Right lobe of liver (tissue), 6 donors: ENCODE measurements at regions not wholly inside any gene's neighbourhood (a gene's known extent, or its start where the extent isn't known, plus 50 kb on each side); places are given as distances from the start of the nearest gene placed in this dataset.

Experiments
- ATAC-seq, 4 donors: fragments of 200-7000 bp; cut with Tn5 transposase; one replicate each; pipeline ENCODE4 v1.9.1; 2020; ENCODE audit warnings: mild to moderate bottlenecking in 4 of 4, moderate library complexity in 4 of 4
- DNase-seq, 3 donors: peaks; one replicate each; pipeline ENCODE4 v3.0.0-alpha.2; 2020
- H3K27ac ChIP-seq, 3 donors: fragments of 200-600 bp; one replicate each; pipeline ENCODE4 v1.8.0; 2022
- H3K27me3 ChIP-seq, 2 donors: fragments of 200-600 bp; one replicate each; pipeline ENCODE4 v1.8.0; 2022
- H3K36me3 ChIP-seq, 4 donors: fragments of 200-600 bp; sonication (generic) in 1 of 4; one replicate each; pipeline versions ENCODE4 v1.5.1 to v1.8.0; 2017 to 2022; ENCODE audit warnings: control low read depth in 1 of 4
- H3K4me1 ChIP-seq, 4 donors: fragments of 200-600 bp; sonication (generic) in 1 of 4; one replicate each; pipeline versions ENCODE4 v1.5.1 to v1.8.0; 2017 to 2022; ENCODE audit warnings: control low read depth in 1 of 4
- H3K4me3 ChIP-seq, 3 donors: fragments of 200-600 bp; one replicate each; pipeline ENCODE4 v1.8.0; 2022
- H3K9me3 ChIP-seq, 4 donors: fragments of 200-600 bp; sonication (generic) in 1 of 4; one replicate each; pipeline versions ENCODE4 v1.5.1 to v1.8.0; 2017 to 2022; ENCODE audit warnings: control low read depth in 1 of 4
- CTCF ChIP-seq, 4 donors: fragments of 200-600 bp in 3 of 4; fragments of 450-650 bp in 1 of 4; IDR thresholded peaks; one replicate each; pipeline versions ENCODE4 v1.5.1 to v1.8.0; 2016 to 2022; ENCODE audit warnings: antibody characterized with exemption in 4 of 4, mild to moderate bottlenecking in 2 of 4
- POLR2A ChIP-seq: fragments of 450-650 bp; IDR thresholded peaks from one replicate; pipeline ENCODE4 v1.6.1; 2017; ENCODE audit warnings: antibody characterized with exemption, mild to moderate bottlenecking
- WGBS: methylation state at CpG from one replicate; pipeline ENCODE4 v1.1.6; 2018; ENCODE audit warnings: low coverage, low lambda C conversion rate; ENCODE audit not compliant: insufficient coverage; ENCODE audit errors: missing lambda C conversion rate; 5-methylcytosine and 5-hydroxymethylcytosine counted together
- intact Hi-C, 2 donors: fragments of 100-400 bp; cut with DNase I; formaldehyde crosslinking; loops; one replicate each; pipeline versions ENCODE4 v1.11.2 to v1.14.1; 2022
- donor health status: DM: no; HTN: yes; CAD: no.
- donor health status: DM: no; HTN: no; CAD: no.
- donor health status: DM: no; HTN: no; CAD: no.
- donor health status: DM: no; HTN: yes; CAD: no.
- donor health status: DM: no; HTN: yes; CAD: no.

- no peak for TF ChIP-seq POLR2A
- no peak for TF ChIP-seq CTCF (IDR thresholded peaks at IDR 0.05)
- ATAC-seq (no peak), DNase-seq (no peak)
- H3K4me3 ChIP-seq, result no peak overlapping the region
- intact Hi-C loops, result no loop called here
- no peaks in the 10 kb centered on the region for H3K4me1 ChIP-seq
- H3K9me3 ChIP-seq, result no peaks in the 10 kb centered on the region
- H3K27ac ChIP-seq, result no peak overlapping the region
- no peaks in the 10 kb centered on the region for H3K36me3 ChIP-seq
- H3K27me3 ChIP-seq, result no peaks in the 10 kb centered on the region
Observed at GRCh38 chr7:118346748-118347147, 122.2 kb downstream of the ANKRD7 start.

- DNase-seq (no peak), ATAC-seq (no peak)
- intact Hi-C loops, result no loop called here
- Histone ChIP-seq H3K4me3 (no peak overlapping the region), H3K27ac (no peak overlapping the region), H3K36me3 (no peaks in the 10 kb centered on the region), H3K9me3 (no peaks in the 10 kb centered on the region), H3K4me1 (no peaks in the 10 kb centered on the region), H3K27me3 (no peaks in the 10 kb centered on the region)
- 60% methylated on average over 1 of the region's 1 CpG for WGBS
- TF ChIP-seq CTCF (IDR thresholded peaks at IDR 0.05), result no peak
- no peak for TF ChIP-seq POLR2A
Observed at GRCh38 chr7:118349604-118350003, 125.1 kb downstream of the ANKRD7 start.

GRCh38 chr7:118350260-118350659 lies 125.8 kb downstream of the ANKRD7 start:
- ATAC-seq, result no peak
- Histone ChIP-seq H3K27ac (no peak overlapping the region), H3K36me3 (no peaks in the 10 kb centered on the region), H3K27me3 (no peaks in the 10 kb centered on the region), H3K9me3 (no peaks in the 10 kb centered on the region), H3K4me3 (no peak overlapping the region), H3K4me1 (no peaks in the 10 kb centered on the region)
- TF ChIP-seq POLR2A (no peak), CTCF (IDR thresholded peaks at IDR 0.05) (no peak)
- DNase-seq, result no peak
- intact Hi-C loops, result no loop called here
- WGBS, result 23% methylated on average over 1 of the region's 1 CpG

- DNase-seq (no peak), ATAC-seq (no peak)
- Histone ChIP-seq H3K4me3 (no peak overlapping the region), H3K4me1 (no peaks in the 10 kb centered on the region), H3K36me3 (no peaks in the 10 kb centered on the region), H3K27me3 (no peaks in the 10 kb centered on the region), H3K27ac (no peak overlapping the region), H3K9me3 (no peaks in the 10 kb centered on the region)
- intact Hi-C loops, result no loop called here
- 37% methylated on average over 3 of the region's 3 CpGs for WGBS
- TF ChIP-seq POLR2A, result no peak
- peak in 1 of 4 donors; percentile 19 for TF ChIP-seq CTCF (IDR thresholded peaks at IDR 0.05)
Observed at GRCh38 chr7:118352867-118353453, 128.5 kb downstream of the ANKRD7 start.

- ATAC-seq (no peak), DNase-seq (no peak)
- Histone ChIP-seq H3K9me3 (no peaks in the 10 kb centered on the region), H3K4me3 (no peak overlapping the region), H3K36me3 (no peaks in the 10 kb centered on the region), H3K27ac (no peak overlapping the region), H3K27me3 (no peaks in the 10 kb centered on the region), H3K4me1 (no peaks in the 10 kb centered on the region)
- TF ChIP-seq CTCF (IDR thresholded peaks at IDR 0.05) (no peak), POLR2A (no peak)
- 46% methylated on average over 5 of the region's 5 CpGs for WGBS
- intact Hi-C loops, result no loop called here
Observed at GRCh38 chr7:118366363-118366762, 141.9 kb downstream of the ANKRD7 start.
